ENCODE measurements at regions not wholly inside any gene's neighbourhood (a gene's known extent, or its start where the extent isn't known, plus 50 kb on each side); places are given as distances from the start of the nearest gene placed in this dataset.

DNA sequence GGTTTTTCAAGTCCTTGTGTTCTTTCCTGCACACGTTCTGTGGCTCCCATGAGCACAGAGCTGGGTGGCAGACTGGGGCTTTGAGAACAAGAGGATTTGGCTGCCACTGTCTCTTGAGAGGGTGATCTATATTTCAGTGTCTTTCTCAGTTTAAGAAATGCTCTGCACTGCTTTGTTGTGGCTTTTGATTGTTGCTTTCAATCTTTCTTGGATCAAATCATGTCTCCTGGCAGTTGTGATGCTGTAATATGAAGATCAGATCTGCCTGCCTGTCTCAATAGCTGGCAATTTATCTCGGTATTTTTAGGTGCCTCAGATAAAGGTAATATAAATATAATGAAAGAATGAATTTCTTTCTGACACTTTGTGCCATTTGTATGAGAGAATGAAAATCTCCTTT lies 273.3 kb upstream of the LCORL start:
- no peak for TF ChIP-seq POLR2A (IDR thresholded peaks at IDR 0.05; ENCODE audit: low read depth, low read length)
- no peak for TF ChIP-seq POLR2AphosphoS5 (IDR thresholded peaks at IDR 0.05; ENCODE audit: low read depth, low read length)
